Activated CD8-positive, alpha-beta memory T cell treated with anti-CD3 and anti-CD28 coated beads for 1 hour (primary cell): ENCODE measurements at regions not wholly inside any gene's neighbourhood (a gene's known extent, or its start where the extent isn't known, plus 50 kb on each side); places are given as distances from the start of the nearest gene placed in this dataset.

ENCODE experiments used
- DNase-seq, 2 donors: peaks; one replicate each; pipeline ENCODE4 v3.0.0-alpha.2; 2020; ENCODE audit warnings: low read depth in 1 of 2; ENCODE audit errors: extremely low read depth in 1 of 2

- DNase-seq, result no peak
Observed at GRCh38 chr14:97695456-97695981, 898.3 kb downstream of the VRK1 start.

GRCh38 chr14:97697772-97698171 lies 900.6 kb downstream of the VRK1 start:
- no peak for DNase-seq

- DNase-seq, result no peak
Observed at GRCh38 chr14:97699026-97699425, 901.8 kb downstream of the VRK1 start.

GRCh38 chr14:97703006-97703760 lies 906.0 kb downstream of the VRK1 start:
- DNase-seq, result no peak

GRCh38 chr14:97704316-97704885 lies 907.2 kb downstream of the VRK1 start:
- no peak for DNase-seq

GRCh38 chr14:97705107-97705506 lies 907.9 kb downstream of the VRK1 start:
- DNase-seq, result no peak

- DNase-seq, result no peak
Observed at GRCh38 chr14:97705976-97706375, 908.8 kb downstream of the VRK1 start.

GRCh38 chr14:97706819-97707218 lies 909.6 kb downstream of the VRK1 start:
- no peak for DNase-seq

- DNase-seq, result no peak
Observed at GRCh38 chr14:97707603-97708002, 910.4 kb downstream of the VRK1 start.

- DNase-seq, result no peak
Observed at GRCh38 chr14:97709552-97709951, 912.4 kb downstream of the VRK1 start.

GRCh38 chr14:97710726-97711125 lies 913.5 kb downstream of the VRK1 start:
- no peak for DNase-seq

GRCh38 chr14:97712471-97712870 lies 915.3 kb downstream of the VRK1 start:
- no peak for DNase-seq

- no peak for DNase-seq
Observed at GRCh38 chr14:97713023-97713422, 915.8 kb downstream of the VRK1 start.

GRCh38 chr14:97718886-97719442 lies 921.8 kb downstream of the VRK1 start:
- DNase-seq, result no peak

- DNase-seq, result no peak
Observed at GRCh38 chr14:97719931-97720330, 922.7 kb downstream of the VRK1 start.

GRCh38 chr14:97723351-97723750 lies 926.2 kb downstream of the VRK1 start:
- DNase-seq, result no peak

- DNase-seq, result no peak
Observed at GRCh38 chr14:97723819-97724218, 926.6 kb downstream of the VRK1 start.

- DNase-seq, result no peak
Observed at GRCh38 chr14:97724265-97724731, 927.1 kb downstream of the VRK1 start.

GRCh38 chr14:97726676-97727075 lies 929.5 kb downstream of the VRK1 start:
- DNase-seq, result no peak

- no peak for DNase-seq
Observed at GRCh38 chr14:97730706-97731105, 933.5 kb downstream of the VRK1 start.

- DNase-seq, result no peak
Observed at GRCh38 chr14:97731800-97732199, 934.6 kb downstream of the VRK1 start.

GRCh38 chr14:97747316-97747715 lies 950.1 kb downstream of the VRK1 start:
- no peak for DNase-seq
